M059J (cell line): ENCODE measurements at regions not wholly inside any gene's neighbourhood (a gene's known extent, or its start where the extent isn't known, plus 50 kb on each side); places are given as distances from the start of the nearest gene placed in this dataset.
"Not testable (repeated sequence)": the region's sequence is repeated elsewhere in the genome, so short reads cannot be mapped to it uniquely, and the experiment has no call there.

ENCODE experiments used
- DNase-seq: peaks from one replicate; pipeline ENCODE4 v3.0.0-alpha.2; 2012; ENCODE audit warnings: low read depth

GRCh38 chr6:165847407-165848085 lies 184.5 kb upstream of the PDE10A start:
- DNase-seq = no peak

- no peak for DNase-seq
Measured at GRCh38 chr6:165846123-165846966, 183.3 kb upstream of the PDE10A start.

DNA sequence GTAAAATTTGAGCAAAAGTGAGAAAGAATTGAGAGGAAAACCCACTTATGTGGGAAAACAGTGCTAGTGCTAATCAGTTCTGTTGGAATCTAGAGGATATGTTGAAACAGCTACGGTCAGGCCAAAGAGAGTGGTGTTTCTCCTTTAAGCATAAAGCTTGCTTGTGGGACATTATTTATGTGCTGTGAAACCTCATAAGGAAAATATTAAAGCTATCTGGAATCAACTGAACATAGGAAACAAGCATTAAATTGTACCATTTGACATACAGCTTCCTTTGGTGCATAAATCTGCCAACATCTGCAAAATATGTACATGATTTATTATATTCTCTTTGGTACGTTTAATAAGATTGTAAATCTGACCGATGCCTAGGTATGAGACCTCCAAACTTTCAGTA lies 182.5 kb upstream of the PDE10A start:
- no peak for DNase-seq

DNA sequence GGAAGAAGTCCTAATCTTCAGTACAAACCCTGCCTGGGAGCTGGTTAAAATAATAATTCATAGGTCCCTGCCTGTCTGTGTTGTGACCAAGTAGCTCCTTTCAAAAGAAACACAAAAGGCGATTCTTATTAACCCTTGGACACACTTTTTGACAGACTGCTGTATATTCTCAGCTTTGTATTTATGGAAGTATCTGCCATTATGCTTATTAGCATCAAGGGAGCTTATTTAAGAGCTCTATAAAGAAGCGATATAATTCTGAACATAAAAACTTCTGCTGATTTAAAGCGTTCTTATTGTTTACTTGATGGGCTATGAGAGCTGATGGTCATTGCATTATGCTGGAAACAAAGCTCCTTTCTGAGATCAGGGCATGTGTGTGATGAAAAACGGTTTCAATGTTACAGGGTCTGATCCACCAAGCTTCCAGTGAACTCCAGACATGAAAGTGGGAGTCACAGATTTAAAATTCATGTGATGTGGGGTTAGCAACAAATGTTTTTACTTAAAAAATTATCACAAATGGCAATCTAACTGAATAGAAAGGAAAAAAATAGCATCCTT lies 181.8 kb upstream of the PDE10A start:
- DNase-seq = no peak

DNA sequence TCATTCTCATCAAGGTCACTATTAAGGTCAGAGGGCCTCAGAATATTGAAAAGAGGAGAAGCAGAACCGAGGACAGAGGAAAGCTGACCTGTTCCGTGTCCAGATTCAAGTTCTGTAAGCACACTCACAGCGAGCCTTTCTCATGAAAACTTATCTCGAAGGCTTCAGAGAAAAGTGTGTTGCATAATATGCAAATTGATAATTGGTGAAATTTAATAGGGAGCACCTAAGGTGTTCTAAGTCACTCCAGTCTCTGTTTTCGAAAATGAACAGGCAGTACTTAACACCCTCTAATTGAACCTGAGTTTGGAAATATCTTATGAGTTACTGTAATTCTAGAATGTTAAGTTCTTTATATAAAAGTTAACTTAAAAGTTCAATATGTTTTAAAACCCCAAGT lies 181.2 kb upstream of the PDE10A start:
- no peak for DNase-seq

DNA sequence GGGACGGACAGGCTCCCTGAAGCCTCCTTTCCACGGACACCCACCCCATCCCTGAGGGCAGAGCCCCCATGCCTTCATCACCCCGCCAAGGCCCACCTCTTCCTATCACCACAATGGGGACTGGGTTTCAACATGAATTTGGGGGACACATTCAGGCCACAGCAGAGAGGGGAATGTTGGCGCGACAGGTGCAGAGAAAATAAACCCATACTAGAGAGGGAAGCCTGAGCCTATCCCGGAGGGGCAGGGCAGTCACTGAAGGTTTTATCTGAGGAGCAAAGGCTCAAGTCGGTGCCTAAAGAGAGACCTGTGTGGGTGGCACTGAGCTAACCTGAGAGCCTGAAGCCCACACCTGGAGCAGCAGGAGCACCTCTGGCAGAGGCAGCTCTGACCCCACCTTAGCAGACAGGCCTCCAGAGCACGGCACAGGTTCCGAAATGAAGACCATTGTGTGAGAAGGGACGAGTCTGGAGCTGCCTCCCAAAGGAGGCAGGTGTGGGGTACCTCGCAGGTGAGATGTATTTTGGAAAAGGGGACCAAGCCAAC lies 180.6 kb upstream of the PDE10A start:
- DNase-seq = no peak

- no peak for DNase-seq
Measured at GRCh38 chr6:165843121-165843520, 180.1 kb upstream of the PDE10A start.

- no peak for DNase-seq
Measured at GRCh38 chr6:165842281-165842936, 179.4 kb upstream of the PDE10A start.

DNA sequence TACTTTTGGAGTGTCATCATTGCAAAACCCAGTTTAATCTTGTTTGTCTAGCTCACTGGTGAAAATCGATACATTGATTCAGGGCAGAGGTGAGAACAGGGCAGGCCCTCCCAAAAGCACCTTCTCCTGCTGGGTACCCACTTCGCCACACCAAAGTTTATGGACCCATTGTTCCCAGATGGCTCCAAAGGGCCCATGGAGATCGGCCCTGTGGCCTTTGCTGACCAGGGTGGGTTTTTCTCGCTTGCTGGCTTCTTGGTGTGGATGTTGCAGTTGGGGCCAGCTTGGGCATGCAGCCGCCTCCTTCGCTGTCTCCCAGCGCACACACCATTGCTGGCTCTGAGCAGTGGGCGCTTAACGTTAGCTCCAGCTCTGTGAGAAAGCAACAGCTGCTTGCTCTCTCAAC lies 178.1 kb upstream of the PDE10A start:
- DNase-seq = no peak

DNA sequence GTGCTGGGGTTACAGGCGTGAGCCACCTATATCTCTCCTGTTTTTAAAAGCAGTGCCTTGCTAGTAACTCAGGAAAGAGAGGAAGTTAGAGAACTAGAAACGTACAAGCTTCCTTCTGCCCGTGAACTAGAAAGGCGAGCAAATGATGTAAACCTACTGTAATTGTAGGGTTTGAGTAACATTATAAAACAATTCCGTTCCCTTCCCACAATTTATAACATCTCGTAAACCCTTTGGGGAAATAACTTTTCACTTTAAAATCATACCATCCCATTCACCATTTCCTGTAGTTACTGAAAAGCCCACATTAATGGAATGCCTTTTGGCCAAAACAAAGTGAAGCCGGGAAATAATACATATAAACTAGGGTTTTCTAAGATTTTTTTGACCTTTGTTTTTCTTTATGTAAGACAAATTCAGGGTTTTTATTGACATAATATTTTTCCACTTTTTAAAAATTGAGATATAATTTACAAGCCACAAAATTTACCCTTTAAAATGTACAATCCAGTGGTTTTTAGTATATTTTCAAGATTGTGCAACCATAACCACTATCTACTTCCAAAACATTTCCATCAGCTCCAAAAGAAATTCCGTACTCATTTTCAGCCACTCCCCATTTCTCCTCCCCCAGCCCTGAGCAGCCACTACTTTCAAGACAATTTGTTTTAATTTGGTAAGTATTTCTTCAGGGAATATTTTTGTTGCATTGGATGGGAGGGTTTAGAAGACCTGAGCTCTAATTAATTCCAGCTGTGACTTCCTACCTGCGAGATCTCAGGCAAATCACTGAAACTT lies 175.1 kb upstream of the PDE10A start:
- no peak for DNase-seq

DNA sequence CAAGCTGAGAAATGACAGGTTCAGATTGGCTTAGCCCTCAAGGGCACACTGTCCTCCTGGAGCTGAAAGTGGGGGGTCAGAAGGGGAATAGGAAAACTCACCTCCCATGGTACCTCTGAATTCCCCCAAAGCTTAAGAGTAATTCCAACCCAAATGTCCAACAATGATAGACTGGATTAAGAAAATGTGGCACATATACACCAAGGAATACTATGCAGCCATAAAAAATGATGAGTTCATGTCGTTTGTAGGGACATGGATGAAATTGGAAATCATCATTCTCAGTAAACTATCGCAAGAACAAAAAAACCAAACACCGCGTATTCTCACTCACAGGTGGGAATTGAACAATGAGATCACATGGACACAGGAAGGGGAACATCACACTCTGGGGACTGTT lies 173.6 kb upstream of the PDE10A start:
- DNase-seq = not testable (repeated sequence)

DNA sequence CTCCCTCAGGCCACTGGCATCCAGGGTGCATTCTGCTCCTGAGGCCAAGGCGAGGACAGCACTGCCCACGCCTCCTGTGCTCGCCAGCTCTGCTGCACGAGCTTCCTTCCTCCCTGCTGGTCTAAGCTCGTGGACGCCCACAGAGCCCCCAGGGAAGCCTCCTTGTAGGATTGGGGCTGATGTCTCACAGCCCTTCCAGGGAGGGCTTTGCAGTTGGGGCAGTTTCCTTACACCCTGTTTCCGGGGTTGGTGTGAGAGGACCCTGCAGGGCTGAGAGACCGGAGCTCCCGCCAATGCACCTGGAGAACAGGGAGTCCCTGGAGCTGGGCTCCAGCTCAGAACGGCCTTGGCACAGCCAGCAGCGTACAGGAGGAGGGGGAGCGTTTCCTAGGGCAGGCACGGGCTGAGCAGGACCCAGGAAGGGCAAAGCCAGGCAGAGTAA lies 172.4 kb upstream of the PDE10A start:
- DNase-seq = no peak

DNA sequence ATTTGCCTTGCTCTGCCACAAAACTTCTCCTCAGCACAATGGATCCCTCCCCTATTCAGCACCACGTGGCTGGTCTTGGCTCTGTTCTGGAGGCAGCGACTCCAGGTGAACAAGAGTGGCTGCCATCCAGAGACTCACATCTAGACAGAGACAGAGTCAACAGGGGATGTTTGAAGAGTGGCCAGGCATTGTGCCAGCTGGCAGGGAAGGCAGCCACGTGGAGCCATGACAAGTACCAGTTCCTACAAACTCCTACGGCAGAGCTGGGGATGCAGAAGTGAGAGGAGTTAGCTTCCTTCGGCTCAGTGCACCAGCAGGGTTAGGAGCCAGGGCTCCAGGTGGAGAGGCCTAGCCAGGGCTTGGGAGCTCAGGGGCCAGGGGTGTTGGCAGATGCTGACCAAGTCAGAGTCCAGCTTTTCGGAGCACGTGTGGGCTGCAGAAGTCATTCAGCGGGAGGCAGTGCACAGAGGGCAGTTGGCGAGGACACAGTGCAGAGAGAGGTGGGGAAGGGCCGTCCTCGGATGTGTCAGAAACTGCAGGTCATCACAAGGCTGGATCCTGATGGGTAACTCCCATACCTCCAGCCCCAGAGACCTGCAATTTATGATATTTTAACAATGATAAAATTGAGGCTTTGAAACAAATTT lies 171.7 kb upstream of the PDE10A start:
- DNase-seq = no peak

- DNase-seq = no peak
Measured at GRCh38 chr6:165833355-165833754, 170.3 kb upstream of the PDE10A start.

GRCh38 chr6:165831812-165832510 lies 168.9 kb upstream of the PDE10A start:
- no peak for DNase-seq

GRCh38 chr6:165830761-165831160 lies 167.7 kb upstream of the PDE10A start:
- no peak for DNase-seq

DNA sequence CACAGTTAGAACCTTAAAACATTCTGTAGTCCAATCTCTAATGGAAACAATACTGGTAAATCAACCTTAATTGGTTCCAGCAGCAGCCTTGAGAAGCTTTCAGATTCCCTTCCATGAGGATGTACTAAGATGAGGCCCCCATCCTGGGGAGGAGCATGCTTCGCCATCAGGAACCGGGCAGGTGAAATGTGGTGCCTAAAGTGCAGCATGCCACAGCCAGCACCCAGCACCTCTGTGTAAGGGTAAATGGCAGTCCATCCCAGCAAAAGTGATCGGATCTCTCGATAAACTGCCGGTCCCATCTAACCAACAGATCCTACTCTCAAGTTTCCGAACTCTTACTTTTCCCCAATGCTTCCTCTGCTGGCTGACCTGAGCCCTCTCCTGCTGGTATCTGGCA lies 166.3 kb upstream of the PDE10A start:
- DNase-seq = no peak

GRCh38 chr6:165827190-165827518 lies 164.1 kb upstream of the PDE10A start:
- DNase-seq = no peak

GRCh38 chr6:165826487-165827189 lies 163.6 kb upstream of the PDE10A start:
- no peak for DNase-seq
